Fibroblast of lung (primary cell): ENCODE measurements at regions not wholly inside any gene's neighbourhood (a gene's known extent, or its start where the extent isn't known, plus 50 kb on each side); places are given as distances from the start of the nearest gene placed in this dataset.

Experiments
- DNase-seq, 2 donors: peaks; one replicate each; pipeline versions ENCODE4 v3.0.0 to v3.0.0-alpha.2; 2010; ENCODE audit warnings: low read depth in 2 of 2
- H2AFZ ChIP-seq: 2 replicates; pipeline ENCODE4 v1.5.1; 2012; ENCODE audit warnings: low read length, control low read depth, inconsistent platforms
- H3K27ac ChIP-seq: 2 replicates; pipeline ENCODE4 v1.5.1; 2011; ENCODE audit warnings: low read length, control low read depth; ENCODE audit not compliant: insufficient read depth
- H3K27me3 ChIP-seq: 2 replicates; pipeline ENCODE4 v1.5.1; 2011; ENCODE audit warnings: mild to moderate bottlenecking, low read length; ENCODE audit not compliant: control insufficient read depth, insufficient read depth
- H3K36me3 ChIP-seq: 2 replicates; pipeline ENCODE4 v1.5.1; 2011; ENCODE audit warnings: low read length; ENCODE audit not compliant: control insufficient read depth, insufficient read depth
- H3K4me1 ChIP-seq: 2 replicates; pipeline ENCODE4 v1.5.1; 2011; ENCODE audit warnings: low read length; ENCODE audit not compliant: control insufficient read depth, insufficient read depth; ENCODE audit errors: extremely low read depth
- H3K4me2 ChIP-seq: 2 replicates; pipeline ENCODE4 v1.5.1; 2011; ENCODE audit warnings: low read length, control low read depth; ENCODE audit not compliant: insufficient read depth; ENCODE audit errors: extremely low read depth
- H3K4me3 ChIP-seq, 4 experiments: fragments of 200-600 bp in 1 of 4; sonication (generic) in 1 of 4; replicated peaks in 1 of 4; 2 replicates each; pipeline ENCODE4 v1.5.1; 2011 to 2016; ENCODE audit warnings: low read length in 4 of 4, low read depth in 3 of 4, mild to moderate bottlenecking in 3 of 4, control low read depth in 2 of 4, inconsistent platforms in 1 of 4, mixed read lengths in 1 of 4; ENCODE audit not compliant: insufficient read depth in 1 of 4; ENCODE audit errors: control extremely low read depth in 1 of 4
- H3K79me2 ChIP-seq: 2 replicates; pipeline ENCODE4 v1.5.1; 2012; ENCODE audit warnings: mild to moderate bottlenecking, low read length, inconsistent platforms; ENCODE audit not compliant: control insufficient read depth, insufficient read depth
- H3K9ac ChIP-seq: 2 replicates; pipeline ENCODE4 v1.5.1; 2011; ENCODE audit warnings: mild to moderate bottlenecking, low read length, control low read depth; ENCODE audit not compliant: insufficient read depth
- H3K9me3 ChIP-seq: 2 replicates; pipeline ENCODE4 v1.5.1; 2012; ENCODE audit warnings: low read depth, low read length; ENCODE audit not compliant: control insufficient read depth, insufficient read depth
- H4K20me1 ChIP-seq: 2 replicates; pipeline ENCODE4 v1.5.1; 2011; ENCODE audit warnings: low read length; ENCODE audit not compliant: control insufficient read depth, insufficient read depth; ENCODE audit errors: extremely low read depth
- CTCF ChIP-seq, 2 donors: IDR thresholded peaks in 1 of 2; conservative IDR thresholded peaks in 1 of 2; 1 replicate in 1 of 2; 2 replicates in 1 of 2; pipeline ENCODE4 v1.5.1; 2011 to 2012; ENCODE audit warnings: low read length in 2 of 2, control low read depth in 1 of 2, inconsistent platforms in 1 of 2, low read depth in 1 of 2, mild to moderate bottlenecking in 1 of 2
- EZH2 ChIP-seq: IDR thresholded peaks from 2 replicates; pipeline ENCODE4 v1.5.1; 2012; ENCODE audit warnings: low read length, control low read depth, mild to moderate bottlenecking; ENCODE audit errors: missing control alignments

GRCh38 chr15:93249623-93250022 is 160.6 kb upstream of the RGMA start:
- Histone ChIP-seq H3K27ac (no peak overlapping the region), H3K79me2 (no peaks in the 10 kb centered on the region), H4K20me1 (no peaks in the 10 kb centered on the region), H3K27me3 (no peaks in the 10 kb centered on the region), H2AFZ (no peak overlapping the region), H3K4me1 (no peaks in the 10 kb centered on the region), H3K9ac (no peak overlapping the region), H3K4me3 (no peak overlapping the region), H3K4me2 (no peak overlapping the region), H3K9me3 (no peaks in the 10 kb centered on the region), H3K36me3 (no peaks in the 10 kb centered on the region)
- DNase-seq: no peak
- no peak for TF ChIP-seq EZH2
- TF ChIP-seq CTCF (conservative IDR thresholded peaks at IDR 0.05 in 1 of 2, IDR thresholded peaks at IDR 0.05 in 1 of 2; ENCODE audit: low read depth in 1 of 2, low read length in 2 of 2): no peak

GRCh38 chr15:93247466-93248121 is 158.6 kb upstream of the RGMA start:
- Histone ChIP-seq H3K9me3 (no peaks in the 10 kb centered on the region), H4K20me1 (no peaks in the 10 kb centered on the region), H3K4me2 (no peak overlapping the region), H3K9ac (no peak overlapping the region), H3K4me1 (no peaks in the 10 kb centered on the region), H3K36me3 (no peaks in the 10 kb centered on the region), H2AFZ (no peak overlapping the region), H3K27me3 (no peaks in the 10 kb centered on the region), H3K27ac (no peak overlapping the region), H3K79me2 (no peaks in the 10 kb centered on the region), H3K4me3 (no peak overlapping the region)
- DNase-seq: no peak
- TF ChIP-seq CTCF (conservative IDR thresholded peaks at IDR 0.05 in 1 of 2, IDR thresholded peaks at IDR 0.05 in 1 of 2; ENCODE audit: low read depth in 1 of 2, low read length in 2 of 2): no peak
- TF ChIP-seq EZH2: no peak

GRCh38 chr15:93246266-93247242 is 157.5 kb upstream of the RGMA start:
- Histone ChIP-seq H3K27me3 (no peaks in the 10 kb centered on the region), H3K9ac (no peak overlapping the region), H4K20me1 (no peaks in the 10 kb centered on the region), H3K27ac (no peak overlapping the region), H3K4me1 (no peaks in the 10 kb centered on the region), H3K36me3 (no peaks in the 10 kb centered on the region), H3K9me3 (no peaks in the 10 kb centered on the region), H3K4me2 (no peak overlapping the region), H3K79me2 (no peaks in the 10 kb centered on the region), H3K4me3 (no peak overlapping the region), H2AFZ (no peak overlapping the region)
- DNase-seq: no peak
- TF ChIP-seq CTCF (conservative IDR thresholded peaks at IDR 0.05 in 1 of 2, IDR thresholded peaks at IDR 0.05 in 1 of 2; ENCODE audit: low read depth in 1 of 2, low read length in 2 of 2): no peak
- no peak for TF ChIP-seq EZH2
